ENCODE measurements at regions not wholly inside any gene's neighbourhood (a gene's known extent, or its start where the extent isn't known, plus 50 kb on each side); places are given as distances from the start of the nearest gene placed in this dataset.

- TF ChIP-seq CTCF (IDR thresholded peaks at IDR 0.05) (no peak), POLR2A (IDR thresholded peaks at IDR 0.05) (no peak), EP300 (IDR thresholded peaks at IDR 0.05) (no peak)
Observed at GRCh38 chr2:120541972-120542670, 193.5 kb upstream of the GLI2 start.
